H1 (cell line): ENCODE measurements at regions not wholly inside any gene's neighbourhood (a gene's known extent, or its start where the extent isn't known, plus 50 kb on each side); places are given as distances from the start of the nearest gene placed in this dataset.

ENCODE experiments used
- CHD1 ChIP-seq: IDR thresholded peaks from 2 replicates; pipeline ENCODE4 v1.6.1; 2012; ENCODE audit warnings: low read depth, low read length, improper control_type of control experiment
- CREB1 ChIP-seq: IDR thresholded peaks from 2 replicates; pipeline ENCODE4 v1.6.1; 2012; ENCODE audit warnings: inconsistent platforms
- CTBP2 ChIP-seq: IDR thresholded peaks from 2 replicates; pipeline ENCODE4 v1.7.0; 2011; ENCODE audit warnings: borderline replicate concordance, mild to moderate bottlenecking, moderate library complexity, mixed read lengths, low read length; ENCODE audit not compliant: insufficient read depth, insufficient read length
- EGR1 ChIP-seq: IDR thresholded peaks from 2 replicates; pipeline ENCODE4 v1.6.1; 2011; ENCODE audit warnings: low read depth, low read length, borderline replicate concordance
- EZH2 ChIP-seq: fragments of 200-600 bp; sonication (generic); IDR thresholded peaks from 2 replicates; pipeline ENCODE4 v1.7.1; 2012; ENCODE audit warnings: low read depth, mild to moderate bottlenecking, moderate library complexity, low read length, inconsistent platforms; ENCODE audit not compliant: severe bottlenecking
- POLR2A ChIP-seq, 2 experiments: IDR thresholded peaks; 1 replicate in 1 of 2; 2 replicates in 1 of 2; pipeline ENCODE4 v1.6.1; 2011; ENCODE audit warnings: low read depth in 2 of 2, low read length in 2 of 2, mild to moderate bottlenecking in 2 of 2; ENCODE audit errors: control extremely low read depth in 1 of 2
- POLR2AphosphoS5 ChIP-seq: IDR thresholded peaks from 2 replicates; pipeline ENCODE4 v1.6.1; 2011; ENCODE audit warnings: low read depth, low read length
- SUZ12 ChIP-seq: fragments of 200-600 bp; sonication (generic); IDR thresholded peaks from 2 replicates; pipeline ENCODE4 v1.6.1; 2012; ENCODE audit warnings: mild to moderate bottlenecking, inconsistent platforms, low read length, moderate library complexity, mixed read lengths
- ZNF274 ChIP-seq: IDR thresholded peaks from 2 replicates; pipeline ENCODE4 v1.7.0; 2012; ENCODE audit warnings: low read length, borderline replicate concordance; ENCODE audit errors: extremely low read depth
- TF ChIP-seq, protein P1 (sequence below), 3 experiments: IDR thresholded peaks; 1 replicate in 2 of 3; 2 replicates in 1 of 3; pipeline versions ENCODE4 v1.5.1 to v1.6.1; 2011; ENCODE audit warnings: low read length in 3 of 3, mild to moderate bottlenecking in 3 of 3, inconsistent platforms in 2 of 3, low read depth in 1 of 3, moderate library complexity in 1 of 3; ENCODE audit not compliant: insufficient read depth in 1 of 3; ENCODE audit errors: control extremely low read depth in 1 of 3

- no peak for TF ChIP-seq CHD1
- no peak for TF ChIP-seq POLR2A (IDR thresholded peaks at IDR 0.05; ENCODE audit: control extremely low read depth in 1 of 2, low read depth in 2 of 2, low read length in 2 of 2)
- TF ChIP-seq, protein P1, sequence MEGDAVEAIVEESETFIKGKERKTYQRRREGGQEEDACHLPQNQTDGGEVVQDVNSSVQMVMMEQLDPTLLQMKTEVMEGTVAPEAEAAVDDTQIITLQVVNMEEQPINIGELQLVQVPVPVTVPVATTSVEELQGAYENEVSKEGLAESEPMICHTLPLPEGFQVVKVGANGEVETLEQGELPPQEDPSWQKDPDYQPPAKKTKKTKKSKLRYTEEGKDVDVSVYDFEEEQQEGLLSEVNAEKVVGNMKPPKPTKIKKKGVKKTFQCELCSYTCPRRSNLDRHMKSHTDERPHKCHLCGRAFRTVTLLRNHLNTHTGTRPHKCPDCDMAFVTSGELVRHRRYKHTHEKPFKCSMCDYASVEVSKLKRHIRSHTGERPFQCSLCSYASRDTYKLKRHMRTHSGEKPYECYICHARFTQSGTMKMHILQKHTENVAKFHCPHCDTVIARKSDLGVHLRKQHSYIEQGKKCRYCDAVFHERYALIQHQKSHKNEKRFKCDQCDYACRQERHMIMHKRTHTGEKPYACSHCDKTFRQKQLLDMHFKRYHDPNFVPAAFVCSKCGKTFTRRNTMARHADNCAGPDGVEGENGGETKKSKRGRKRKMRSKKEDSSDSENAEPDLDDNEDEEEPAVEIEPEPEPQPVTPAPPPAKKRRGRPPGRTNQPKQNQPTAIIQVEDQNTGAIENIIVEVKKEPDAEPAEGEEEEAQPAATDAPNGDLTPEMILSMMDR (IDR thresholded peaks at IDR 0.05; ENCODE audit: control extremely low read depth in 1 of 3, insufficient read depth in 1 of 3, low read depth in 1 of 3, low read length in 3 of 3) = no peak
- no peak for TF ChIP-seq CREB1
- no peak for TF ChIP-seq EZH2
- TF ChIP-seq POLR2AphosphoS5 = no peak
- TF ChIP-seq EGR1 = no peak
- TF ChIP-seq SUZ12 = no peak
- TF ChIP-seq ZNF274 = no peak
- no peak for TF ChIP-seq CTBP2
Measured at GRCh38 chr13:89486065-89486464, 1814.9 kb downstream of the SLITRK5 start.
